ENCODE measurements at regions not wholly inside any gene's neighbourhood (a gene's known extent, or its start where the extent isn't known, plus 50 kb on each side); places are given as distances from the start of the nearest gene placed in this dataset.

DNA sequence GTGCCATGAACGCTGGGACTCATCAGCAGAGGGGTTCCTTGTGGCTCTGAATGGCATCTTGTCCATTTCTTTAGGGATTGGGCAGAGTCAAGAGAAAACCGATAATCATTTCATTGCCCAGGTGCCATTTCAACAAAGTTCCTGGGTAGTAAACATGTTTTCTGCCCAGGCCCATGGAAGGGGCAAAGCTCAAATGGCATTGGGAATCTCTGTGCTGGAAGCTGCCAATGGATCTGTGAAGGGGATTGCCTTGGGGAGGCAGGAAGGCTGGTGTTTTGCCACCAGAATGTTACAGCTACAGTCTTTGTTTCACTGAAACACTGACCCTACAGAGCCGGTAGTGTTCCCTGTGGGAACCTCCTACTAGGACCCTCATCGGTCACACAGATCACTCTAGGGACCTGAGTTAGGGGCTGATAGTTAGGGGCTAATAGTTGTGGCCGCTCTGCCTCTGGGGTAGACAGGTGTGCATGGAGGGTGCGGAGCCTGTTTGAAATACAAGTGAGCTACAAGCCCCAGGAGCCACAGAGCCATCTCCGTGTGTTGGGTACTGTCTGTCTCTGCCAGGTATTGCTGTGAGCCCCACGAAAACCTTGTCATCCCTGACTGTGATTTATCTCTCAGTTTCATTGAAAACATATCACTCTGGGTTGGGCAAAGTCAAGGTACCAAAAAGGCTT, 224.4 kb upstream of the COPS8 start:
- Mint-ChIP-seq H3K36me3 (no peaks in the 10 kb centered on the region), H3K27ac (no peak overlapping the region), H3K4me3 (no peak overlapping the region), H3K27me3 (no peaks in the 10 kb centered on the region), H3K4me1 (no peaks in the 10 kb centered on the region), H3K9me3 (no peaks in the 10 kb centered on the region)

- no peaks in the 10 kb centered on the region for H3K4me1 Mint-ChIP-seq
- H3K27ac Mint-ChIP-seq, result no peak overlapping the region
- H3K4me3 Mint-ChIP-seq, result no peak overlapping the region
- no peaks in the 10 kb centered on the region for H3K9me3 Mint-ChIP-seq
- H3K36me3 Mint-ChIP-seq, result no peaks in the 10 kb centered on the region
- H3K27me3 Mint-ChIP-seq, result no peaks in the 10 kb centered on the region
These were observed 223.7 kb upstream of the COPS8 start for GRCh38 chr2:236861944-236862343.

DNA sequence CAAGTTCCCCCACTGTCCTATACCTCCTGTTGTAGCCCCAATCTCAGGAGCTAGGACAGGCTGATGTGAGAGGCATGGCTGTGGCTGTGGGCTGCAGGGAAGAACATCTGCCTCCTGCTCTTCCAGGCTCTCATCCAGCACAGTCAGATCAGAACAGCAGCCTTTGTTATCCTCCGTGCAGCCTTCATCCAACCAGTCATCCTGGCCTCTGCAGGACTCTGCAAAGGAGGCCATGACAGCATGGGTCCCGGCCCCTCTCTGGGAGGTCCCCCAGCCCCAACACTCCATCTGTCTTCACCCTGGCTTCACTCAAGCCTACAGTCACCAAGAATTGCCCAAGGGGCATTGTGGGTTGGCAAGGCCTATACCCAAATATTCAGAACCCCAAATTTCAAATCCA, 223.2 kb upstream of the COPS8 start:
- H3K27ac Mint-ChIP-seq, result peak overlapping the region; percentile 49
- no peaks in the 10 kb centered on the region for H3K4me1 Mint-ChIP-seq

GRCh38 chr2:236862961-236863728, 222.5 kb upstream of the COPS8 start:
- H3K4me1 Mint-ChIP-seq, result no peaks in the 10 kb centered on the region
- no peak overlapping the region for H3K4me3 Mint-ChIP-seq
- no peaks in the 10 kb centered on the region for H3K27me3 Mint-ChIP-seq
- no peak overlapping the region for H3K27ac Mint-ChIP-seq
- no peaks in the 10 kb centered on the region for H3K9me3 Mint-ChIP-seq
- no peaks in the 10 kb centered on the region for H3K36me3 Mint-ChIP-seq

More for the DNA sequence above, 223.2 kb upstream of the COPS8 start:
- H3K9me3 Mint-ChIP-seq, result no peaks in the 10 kb centered on the region
- H3K27me3 Mint-ChIP-seq, result no peaks in the 10 kb centered on the region
- H3K36me3 Mint-ChIP-seq, result no peaks in the 10 kb centered on the region
- H3K4me3 Mint-ChIP-seq, result no peak overlapping the region

DNA sequence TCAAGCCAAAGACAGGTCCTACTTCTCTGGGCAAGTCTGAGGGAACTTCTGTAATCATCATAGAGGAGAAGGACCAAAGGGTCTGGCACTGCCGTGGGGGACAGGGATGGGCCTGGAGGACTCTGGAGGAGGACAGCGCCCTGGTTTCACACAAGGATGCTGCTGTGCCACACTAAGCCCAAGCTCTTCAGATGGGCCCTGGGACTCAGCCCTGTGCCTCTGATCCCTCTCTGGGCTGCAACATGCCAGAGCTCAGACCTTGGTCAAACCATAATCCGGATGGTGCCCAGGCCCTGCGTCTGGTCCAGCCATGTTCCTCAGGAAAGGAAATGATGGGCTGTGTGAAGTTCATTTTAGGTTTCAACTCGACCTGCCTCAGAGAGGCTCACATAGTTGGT, 222.0 kb upstream of the COPS8 start:
- H3K27me3 Mint-ChIP-seq, result no peaks in the 10 kb centered on the region
- H3K27ac Mint-ChIP-seq, result no peak overlapping the region
- no peaks in the 10 kb centered on the region for H3K4me1 Mint-ChIP-seq
- H3K9me3 Mint-ChIP-seq, result no peaks in the 10 kb centered on the region
- H3K4me3 Mint-ChIP-seq, result no peak overlapping the region
- no peaks in the 10 kb centered on the region for H3K36me3 Mint-ChIP-seq

DNA sequence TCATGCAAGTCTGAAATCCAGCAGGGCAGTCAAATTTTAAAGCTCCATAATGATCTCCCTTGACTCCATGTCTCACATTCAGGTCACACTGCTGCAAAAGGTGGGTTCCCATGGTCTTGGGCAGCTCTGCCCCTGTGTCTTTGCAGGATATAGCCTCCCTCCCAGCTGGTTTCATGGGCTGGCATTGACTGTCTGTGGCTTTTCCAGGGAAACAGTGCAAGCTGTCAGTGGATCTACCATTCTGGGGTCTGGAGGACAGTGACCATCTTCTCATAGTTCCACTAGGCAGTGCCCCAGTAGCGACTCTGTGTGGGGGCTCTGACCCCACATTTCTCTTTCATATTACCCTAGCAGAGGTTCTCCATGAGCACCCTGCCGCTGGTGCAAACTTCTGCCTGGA, 220.6 kb upstream of the COPS8 start:
- H3K36me3 Mint-ChIP-seq, result no peaks in the 10 kb centered on the region
- H3K4me3 Mint-ChIP-seq, result no peak overlapping the region
- H3K27me3 Mint-ChIP-seq, result no peaks in the 10 kb centered on the region
- no peaks in the 10 kb centered on the region for H3K9me3 Mint-ChIP-seq
- H3K4me1 Mint-ChIP-seq, result no peaks in the 10 kb centered on the region
- no peak overlapping the region for H3K27ac Mint-ChIP-seq

- H3K27me3 Mint-ChIP-seq, result no peaks in the 10 kb centered on the region
- H3K9me3 Mint-ChIP-seq, result no peaks in the 10 kb centered on the region
- peaks cover 4% of the 10 kb centered on the region for H3K4me1 Mint-ChIP-seq
- H3K27ac Mint-ChIP-seq, result no peak overlapping the region
- no peak overlapping the region for H3K4me3 Mint-ChIP-seq
- no peaks in the 10 kb centered on the region for H3K36me3 Mint-ChIP-seq
These were observed 218.9 kb upstream of the COPS8 start for GRCh38 chr2:236866542-236867340.

GRCh38 chr2:236867441-236868260, 218.0 kb upstream of the COPS8 start:
- no peak overlapping the region for H3K27ac Mint-ChIP-seq
- no peak overlapping the region for H3K4me3 Mint-ChIP-seq
- no peaks in the 10 kb centered on the region for H3K27me3 Mint-ChIP-seq
- no peaks in the 10 kb centered on the region for H3K9me3 Mint-ChIP-seq
- H3K36me3 Mint-ChIP-seq, result no peaks in the 10 kb centered on the region
- H3K4me1 Mint-ChIP-seq, result peaks cover 7% of the 10 kb centered on the region

GRCh38 chr2:236870370-236870769, 215.3 kb upstream of the COPS8 start:
- Mint-ChIP-seq H3K9me3 (no peaks in the 10 kb centered on the region), H3K27ac (no peak overlapping the region), H3K27me3 (no peaks in the 10 kb centered on the region), H3K4me1 (peaks cover 7% of the 10 kb centered on the region), H3K4me3 (no peak overlapping the region), H3K36me3 (no peaks in the 10 kb centered on the region)

GRCh38 chr2:236871500-236872001, 214.1 kb upstream of the COPS8 start:
- Mint-ChIP-seq H3K27me3 (no peaks in the 10 kb centered on the region), H3K4me3 (no peak overlapping the region), H3K27ac (no peak overlapping the region), H3K4me1 (peaks cover 7% of the 10 kb centered on the region), H3K9me3 (no peaks in the 10 kb centered on the region), H3K36me3 (no peaks in the 10 kb centered on the region)

DNA sequence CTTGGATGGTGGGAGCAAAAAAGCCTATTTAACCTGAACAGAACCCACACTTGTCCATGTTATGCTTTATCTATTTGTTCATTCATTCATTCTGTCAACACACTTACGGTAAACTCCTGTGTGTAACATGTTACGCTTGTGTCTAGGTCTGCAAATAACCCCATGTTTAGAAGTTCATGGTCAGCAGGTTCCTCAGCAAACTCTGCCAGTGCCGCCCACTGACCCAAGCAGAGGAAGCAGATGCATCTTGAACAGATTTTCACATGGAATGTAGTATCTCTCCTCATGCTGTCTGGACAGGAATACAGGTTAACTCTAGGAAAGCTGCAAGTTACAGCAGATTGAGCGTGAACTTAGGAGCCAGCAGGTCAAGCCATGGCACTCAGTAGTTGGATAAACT, 213.7 kb upstream of the COPS8 start:
- Mint-ChIP-seq H3K27ac (no peak overlapping the region), H3K27me3 (no peaks in the 10 kb centered on the region), H3K9me3 (no peaks in the 10 kb centered on the region), H3K36me3 (no peaks in the 10 kb centered on the region), H3K4me1 (peaks cover 7% of the 10 kb centered on the region), H3K4me3 (no peak overlapping the region)

GRCh38 chr2:236872981-236873380, 212.7 kb upstream of the COPS8 start:
- H3K9me3 Mint-ChIP-seq, result no peaks in the 10 kb centered on the region
- no peak overlapping the region for H3K27ac Mint-ChIP-seq
- H3K4me3 Mint-ChIP-seq, result no peak overlapping the region
- no peaks in the 10 kb centered on the region for H3K27me3 Mint-ChIP-seq
- peaks cover 7% of the 10 kb centered on the region for H3K4me1 Mint-ChIP-seq
- H3K36me3 Mint-ChIP-seq, result no peaks in the 10 kb centered on the region

- H3K27ac Mint-ChIP-seq, result no peak overlapping the region
- H3K36me3 Mint-ChIP-seq, result no peaks in the 10 kb centered on the region
- H3K4me1 Mint-ChIP-seq, result peaks cover 7% of the 10 kb centered on the region
- no peaks in the 10 kb centered on the region for H3K9me3 Mint-ChIP-seq
- no peak overlapping the region for H3K4me3 Mint-ChIP-seq
- no peaks in the 10 kb centered on the region for H3K27me3 Mint-ChIP-seq
These were observed 212.1 kb upstream of the COPS8 start for GRCh38 chr2:236873636-236874035.

DNA sequence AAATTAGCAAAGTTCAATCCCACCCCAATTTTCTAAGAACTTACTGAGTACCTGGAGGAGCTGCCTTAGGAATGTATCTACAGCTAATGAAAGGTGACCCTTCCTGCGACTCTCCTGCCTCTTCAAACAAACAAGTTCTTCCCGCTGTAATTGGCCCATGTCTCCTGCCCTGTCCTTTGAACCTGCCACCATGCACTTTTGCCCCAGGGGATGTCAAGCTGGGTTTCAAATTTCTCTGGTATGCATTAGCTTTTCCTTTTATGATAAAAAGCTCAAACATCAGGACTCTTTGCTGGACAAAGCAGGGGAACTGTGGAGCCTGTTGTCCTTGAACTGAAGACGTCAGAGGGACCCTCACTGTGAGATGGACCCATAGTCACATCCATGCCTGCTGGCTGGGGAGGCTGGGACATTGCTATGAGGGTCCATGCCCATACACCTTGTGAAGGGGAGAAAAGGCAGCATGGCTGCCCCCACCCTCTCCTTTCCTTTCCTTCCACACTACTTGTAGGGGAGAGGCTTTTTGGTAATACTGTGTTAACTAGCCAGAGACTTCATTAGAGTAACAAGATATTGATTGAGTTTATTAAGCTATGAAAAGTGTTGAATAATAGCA, 210.7 kb upstream of the COPS8 start:
- no peak overlapping the region for H3K27ac Mint-ChIP-seq
- no peaks in the 10 kb centered on the region for H3K36me3 Mint-ChIP-seq
- H3K4me3 Mint-ChIP-seq, result no peak overlapping the region
- H3K27me3 Mint-ChIP-seq, result no peaks in the 10 kb centered on the region
- no peaks in the 10 kb centered on the region for H3K9me3 Mint-ChIP-seq
- H3K4me1 Mint-ChIP-seq, result peaks cover 7% of the 10 kb centered on the region
